IPS-20b (cell line): ENCODE measurements at regions not wholly inside any gene's neighbourhood (a gene's known extent, or its start where the extent isn't known, plus 50 kb on each side); places are given as distances from the start of the nearest gene placed in this dataset.
"Not testable (repeated sequence)": the region's sequence is repeated elsewhere in the genome, so short reads cannot be mapped to it uniquely, and the experiment has no call there.

Source experiments
- H3K27ac ChIP-seq: one replicate; pipeline ENCODE4 v1.5.1; 2013; ENCODE audit warnings: low read length
- H3K27me3 ChIP-seq: 2 replicates; pipeline ENCODE4 v1.6.1; 2013; ENCODE audit warnings: mild to moderate bottlenecking, low read length, inconsistent platforms; ENCODE audit not compliant: insufficient read depth
- H3K36me3 ChIP-seq: 2 replicates; pipeline ENCODE4 v1.6.1; 2013; ENCODE audit warnings: low read depth, mild to moderate bottlenecking, inconsistent platforms, low read length, moderate library complexity; ENCODE audit not compliant: insufficient read depth
- H3K4me1 ChIP-seq: 2 replicates; pipeline ENCODE4 v1.6.1; 2013; ENCODE audit warnings: mild to moderate bottlenecking, control low read depth, inconsistent platforms, low read length, moderate library complexity; ENCODE audit not compliant: insufficient read depth
- H3K4me3 ChIP-seq: 2 replicates; pipeline ENCODE4 v1.5.1; 2013; ENCODE audit warnings: mild to moderate bottlenecking, low read length, inconsistent platforms
- H3K9ac ChIP-seq: 2 replicates; pipeline ENCODE4 v1.6.1; 2013; ENCODE audit warnings: low read depth, mild to moderate bottlenecking, inconsistent platforms, low read length, moderate library complexity
- H3K9me3 ChIP-seq: 2 replicates; pipeline ENCODE4 v1.6.1; 2013; ENCODE audit warnings: mild to moderate bottlenecking, low read depth, low read length, inconsistent platforms; ENCODE audit not compliant: insufficient read depth

GRCh38 chr17:51423421-51424160, 163.2 kb downstream of the UTP18 start:
- no peaks in the 10 kb centered on the region for H3K27me3 ChIP-seq
- no peak overlapping the region for H3K27ac ChIP-seq
- no peaks in the 10 kb centered on the region for H3K36me3 ChIP-seq
- no peak overlapping the region for H3K4me3 ChIP-seq
- peaks cover 2% of the 10 kb centered on the region; the same call in 1 of the 2 replicates for H3K4me1 ChIP-seq
- H3K9me3 ChIP-seq, result no peaks in the 10 kb centered on the region
- H3K9ac ChIP-seq, result no peak overlapping the region

DNA sequence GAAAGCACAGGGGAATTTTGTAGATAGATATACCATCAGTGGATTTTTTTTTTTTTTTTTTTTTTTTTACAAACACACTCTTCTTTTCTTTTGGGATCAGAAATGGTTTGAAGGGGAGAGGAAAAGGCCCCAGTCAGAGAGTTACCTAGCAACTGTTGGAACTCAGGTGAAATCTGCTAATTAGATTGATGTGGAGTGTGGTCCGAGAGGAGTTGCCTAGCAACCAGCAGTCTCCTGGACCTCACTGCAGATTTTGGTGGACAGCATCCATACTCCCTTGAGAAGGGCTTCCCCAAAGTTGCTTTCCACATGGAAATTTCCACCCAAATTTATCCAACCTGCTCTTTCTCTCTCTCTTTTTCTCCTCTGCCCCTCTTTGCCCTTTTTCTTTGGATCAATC, 165.4 kb downstream of the UTP18 start:
- Histone ChIP-seq H3K4me3 (no peak overlapping the region), H3K9ac (no peak overlapping the region), H3K36me3 (no peaks in the 10 kb centered on the region), H3K4me1 (no peaks in the 10 kb centered on the region), H3K27me3 (no peaks in the 10 kb centered on the region), H3K9me3 (no peaks in the 10 kb centered on the region), H3K27ac (no peak overlapping the region)

DNA sequence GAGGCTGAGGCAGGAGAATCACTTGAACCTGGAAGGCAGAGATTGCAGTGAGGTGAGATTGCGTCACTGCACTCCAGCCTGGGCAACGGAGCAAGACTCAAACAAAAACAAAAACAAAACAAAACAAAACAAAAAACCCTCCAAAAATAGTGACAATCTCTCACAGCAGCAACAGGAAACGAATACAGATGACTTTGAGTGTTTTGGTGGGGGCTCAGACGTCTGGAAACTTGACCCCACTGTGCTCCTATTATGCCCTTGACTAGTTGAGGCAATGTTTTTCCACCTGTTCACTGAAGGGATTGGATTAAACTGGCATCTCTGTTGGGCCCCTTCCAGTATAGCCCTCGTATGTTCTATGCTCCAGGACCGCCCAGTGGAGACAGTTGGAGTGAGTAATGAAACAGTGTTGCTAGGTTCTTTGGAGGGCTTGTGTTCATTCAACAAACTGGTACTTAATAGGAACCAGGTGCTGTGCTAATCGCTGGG, 167.0 kb downstream of the UTP18 start:
- Histone ChIP-seq H3K4me1 (no peaks in the 10 kb centered on the region), H3K36me3 (no peaks in the 10 kb centered on the region), H3K9ac (no peak overlapping the region), H3K9me3 (0 out of 2 replicates have a peak, but pooled peaks cover 2% of the 10 kb centered on the region), H3K4me3 (no peak overlapping the region), H3K27me3 (no peaks in the 10 kb centered on the region), H3K27ac (no peak overlapping the region)

- H3K36me3 ChIP-seq, result no peaks in the 10 kb centered on the region
- H3K9ac ChIP-seq, result no peak overlapping the region
- H3K27ac ChIP-seq, result no peak overlapping the region
- H3K9me3 ChIP-seq, result 0 out of 2 replicates have a peak, but pooled peaks cover 2% of the 10 kb centered on the region
- no peaks in the 10 kb centered on the region for H3K27me3 ChIP-seq
- H3K4me1 ChIP-seq, result no peaks in the 10 kb centered on the region
- H3K4me3 ChIP-seq, result no peak overlapping the region
Observed at GRCh38 chr17:51427856-51428255, 167.5 kb downstream of the UTP18 start.

- Histone ChIP-seq H3K36me3 (no peaks in the 10 kb centered on the region), H3K27me3 (no peaks in the 10 kb centered on the region), H3K9me3 (0 out of 2 replicates have a peak, but pooled peaks cover 2% of the 10 kb centered on the region), H3K9ac (no peak overlapping the region), H3K4me3 (no peak overlapping the region), H3K27ac (no peak overlapping the region), H3K4me1 (no peaks in the 10 kb centered on the region)
Observed at GRCh38 chr17:51428668-51429495, 168.5 kb downstream of the UTP18 start.

- not testable (repeated sequence) for H3K27ac ChIP-seq, H3K9ac ChIP-seq, H3K9me3 ChIP-seq, H3K27me3 ChIP-seq, H3K4me3 ChIP-seq, H3K4me1 ChIP-seq, H3K36me3 ChIP-seq
Observed at GRCh38 chr17:51429938-51430337, 169.6 kb downstream of the UTP18 start.

DNA sequence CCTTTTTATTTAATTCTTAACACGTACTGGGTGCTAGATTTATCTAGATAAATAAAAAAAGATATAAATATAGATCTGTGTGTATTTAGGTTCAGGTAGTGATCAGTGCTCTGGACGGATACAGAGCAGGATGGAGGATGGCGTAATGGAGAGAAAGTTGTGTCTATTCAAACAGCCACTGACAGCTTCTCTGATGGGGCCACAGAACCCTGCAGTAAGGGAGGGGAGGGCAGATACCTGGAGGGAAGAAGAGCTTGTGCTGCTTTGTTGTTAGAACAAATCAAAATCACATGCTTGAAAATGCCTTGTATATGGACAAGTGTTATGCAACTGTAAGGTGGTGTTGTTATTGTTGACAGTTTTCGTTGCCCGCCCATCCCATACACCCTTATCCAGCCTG, 170.2 kb downstream of the UTP18 start:
- H3K9me3 ChIP-seq, result 0 out of 2 replicates have a peak, but pooled peaks cover 2% of the 10 kb centered on the region
- H3K9ac ChIP-seq, result no peak overlapping the region
- no peak overlapping the region for H3K27ac ChIP-seq
- H3K4me1 ChIP-seq, result no peaks in the 10 kb centered on the region; the same call in 1 of the 2 replicates
- no peaks in the 10 kb centered on the region for H3K36me3 ChIP-seq
- H3K27me3 ChIP-seq, result no peaks in the 10 kb centered on the region
- H3K4me3 ChIP-seq, result no peak overlapping the region

- Histone ChIP-seq H3K9me3 (0 out of 2 replicates have a peak, but pooled peaks cover 2% of the 10 kb centered on the region), H3K9ac (no peak overlapping the region), H3K36me3 (no peaks in the 10 kb centered on the region), H3K27ac (no peak overlapping the region), H3K4me3 (no peak overlapping the region), H3K27me3 (no peaks in the 10 kb centered on the region), H3K4me1 (no peaks in the 10 kb centered on the region; the same call in 1 of the 2 replicates)
Observed at GRCh38 chr17:51434434-51435170, 174.3 kb downstream of the UTP18 start.

GRCh38 chr17:51435171-51435552, 174.8 kb downstream of the UTP18 start:
- Histone ChIP-seq H3K27ac (no peak overlapping the region), H3K4me3 (no peak overlapping the region), H3K36me3 (no peaks in the 10 kb centered on the region), H3K27me3 (no peaks in the 10 kb centered on the region), H3K4me1 (no peaks in the 10 kb centered on the region; the same call in 1 of the 2 replicates), H3K9me3 (0 out of 2 replicates have a peak, but pooled peaks cover 2% of the 10 kb centered on the region), H3K9ac (0 out of 2 replicates have a peak overlapping the region, but pooled peaks have one; percentile 42)

DNA sequence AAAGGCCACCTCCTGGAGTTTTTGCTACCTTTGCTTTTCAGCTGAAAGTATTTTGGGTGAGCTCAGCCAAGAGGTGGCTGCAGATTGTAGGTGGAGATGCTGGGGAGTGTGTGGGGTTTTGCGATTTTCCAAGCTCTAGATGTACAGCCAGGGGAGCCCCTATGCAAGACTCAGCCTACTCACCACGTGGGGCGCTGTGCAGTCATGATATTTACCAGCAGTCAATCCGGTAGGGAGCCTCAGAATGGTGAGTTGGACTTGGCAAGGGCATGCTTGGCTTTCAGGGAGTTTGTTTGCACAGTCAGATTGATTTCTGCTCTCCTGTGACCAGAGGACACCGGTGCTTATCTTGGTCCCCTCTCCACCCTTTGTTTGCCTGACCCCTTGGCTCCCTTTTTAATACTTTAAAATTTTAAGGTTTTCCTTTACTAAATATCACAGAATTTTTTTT, 175.3 kb downstream of the UTP18 start:
- no peaks in the 10 kb centered on the region for H3K27me3 ChIP-seq
- no peak overlapping the region for H3K27ac ChIP-seq
- H3K9ac ChIP-seq, result 0 out of 2 replicates have a peak overlapping the region, but pooled peaks have one; percentile 42
- no peak overlapping the region for H3K4me3 ChIP-seq
- 0 out of 2 replicates have a peak, but pooled peaks cover 2% of the 10 kb centered on the region for H3K9me3 ChIP-seq
- H3K4me1 ChIP-seq, result no peaks in the 10 kb centered on the region; the same call in 1 of the 2 replicates
- no peaks in the 10 kb centered on the region for H3K36me3 ChIP-seq
